ENCODE measurements at regions not wholly inside any gene's neighbourhood (a gene's known extent, or its start where the extent isn't known, plus 50 kb on each side); places are given as distances from the start of the nearest gene placed in this dataset.

DNA sequence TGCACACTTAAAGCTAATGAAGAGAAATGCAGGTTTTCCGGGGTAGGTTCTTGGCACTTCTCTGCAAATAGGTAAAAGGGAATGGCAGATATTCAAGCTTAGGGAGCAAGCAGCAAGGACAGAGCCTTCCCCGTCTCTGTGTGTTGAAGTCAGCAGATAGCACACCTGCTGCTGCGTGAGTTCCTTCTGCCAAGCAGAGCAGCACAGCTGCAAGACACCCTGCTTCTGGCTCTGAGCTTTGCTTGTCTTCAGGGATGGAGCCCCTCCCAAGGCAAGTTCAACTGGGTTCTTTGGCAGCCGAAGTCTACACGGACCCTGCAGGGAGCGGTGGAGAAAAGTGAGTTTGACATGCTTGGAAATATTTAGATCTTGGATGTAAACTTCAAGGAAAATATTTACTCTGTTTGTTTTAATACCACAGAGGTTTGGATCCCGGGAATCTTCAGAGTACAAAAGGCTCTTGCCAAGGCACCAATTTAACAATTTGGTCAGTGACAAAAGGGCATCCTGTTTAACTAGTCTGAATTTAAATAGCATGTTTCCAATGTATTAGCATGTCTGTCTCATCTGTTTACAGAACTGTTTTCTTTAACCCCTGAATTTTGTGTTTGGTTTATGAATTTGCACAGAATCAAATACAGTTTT lies 113.4 kb upstream of the KCNJ16 start:
- no peak for DNase-seq (ENCODE audit: low read depth)
- no peak overlapping the region for H3K4me3 ChIP-seq (replicated peaks; ENCODE audit: low read depth, low read length)
- TF ChIP-seq, protein P1, sequence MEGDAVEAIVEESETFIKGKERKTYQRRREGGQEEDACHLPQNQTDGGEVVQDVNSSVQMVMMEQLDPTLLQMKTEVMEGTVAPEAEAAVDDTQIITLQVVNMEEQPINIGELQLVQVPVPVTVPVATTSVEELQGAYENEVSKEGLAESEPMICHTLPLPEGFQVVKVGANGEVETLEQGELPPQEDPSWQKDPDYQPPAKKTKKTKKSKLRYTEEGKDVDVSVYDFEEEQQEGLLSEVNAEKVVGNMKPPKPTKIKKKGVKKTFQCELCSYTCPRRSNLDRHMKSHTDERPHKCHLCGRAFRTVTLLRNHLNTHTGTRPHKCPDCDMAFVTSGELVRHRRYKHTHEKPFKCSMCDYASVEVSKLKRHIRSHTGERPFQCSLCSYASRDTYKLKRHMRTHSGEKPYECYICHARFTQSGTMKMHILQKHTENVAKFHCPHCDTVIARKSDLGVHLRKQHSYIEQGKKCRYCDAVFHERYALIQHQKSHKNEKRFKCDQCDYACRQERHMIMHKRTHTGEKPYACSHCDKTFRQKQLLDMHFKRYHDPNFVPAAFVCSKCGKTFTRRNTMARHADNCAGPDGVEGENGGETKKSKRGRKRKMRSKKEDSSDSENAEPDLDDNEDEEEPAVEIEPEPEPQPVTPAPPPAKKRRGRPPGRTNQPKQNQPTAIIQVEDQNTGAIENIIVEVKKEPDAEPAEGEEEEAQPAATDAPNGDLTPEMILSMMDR (IDR thresholded peaks at IDR 0.05; ENCODE audit: low read length, missing control alignments), result no peak

DNA sequence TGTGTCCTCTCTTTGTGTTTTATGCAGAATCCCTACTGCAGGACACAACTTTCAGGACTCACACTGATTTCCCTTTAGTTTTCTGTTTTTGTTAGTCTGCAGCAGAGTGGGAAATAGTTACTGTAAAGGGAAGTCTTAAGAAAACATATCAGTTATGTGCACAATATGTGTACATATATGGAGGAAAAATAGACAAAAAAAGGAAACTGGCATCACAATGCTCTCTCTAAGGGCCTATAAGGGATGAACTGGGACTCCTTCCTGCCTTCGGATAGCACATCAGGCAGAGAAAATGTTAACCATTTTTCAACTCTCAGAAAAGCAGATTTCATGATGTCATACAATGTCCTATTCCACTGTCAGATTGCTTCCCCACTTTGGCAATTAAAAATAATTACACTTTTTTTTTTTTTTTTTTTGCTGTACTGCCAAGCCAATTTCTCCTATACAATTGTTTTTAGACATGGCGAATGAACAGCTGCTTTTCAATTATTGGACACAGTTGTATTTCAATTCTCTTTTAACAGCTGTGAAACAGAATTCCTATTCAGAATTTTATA lies 112.5 kb upstream of the KCNJ16 start:
- TF ChIP-seq, protein P1 (IDR thresholded peaks at IDR 0.05; ENCODE audit: low read length, missing control alignments), result no peak
- no peak overlapping the region for H3K4me3 ChIP-seq (replicated peaks; ENCODE audit: low read depth, low read length)
- no peak for DNase-seq (ENCODE audit: low read depth)

DNA sequence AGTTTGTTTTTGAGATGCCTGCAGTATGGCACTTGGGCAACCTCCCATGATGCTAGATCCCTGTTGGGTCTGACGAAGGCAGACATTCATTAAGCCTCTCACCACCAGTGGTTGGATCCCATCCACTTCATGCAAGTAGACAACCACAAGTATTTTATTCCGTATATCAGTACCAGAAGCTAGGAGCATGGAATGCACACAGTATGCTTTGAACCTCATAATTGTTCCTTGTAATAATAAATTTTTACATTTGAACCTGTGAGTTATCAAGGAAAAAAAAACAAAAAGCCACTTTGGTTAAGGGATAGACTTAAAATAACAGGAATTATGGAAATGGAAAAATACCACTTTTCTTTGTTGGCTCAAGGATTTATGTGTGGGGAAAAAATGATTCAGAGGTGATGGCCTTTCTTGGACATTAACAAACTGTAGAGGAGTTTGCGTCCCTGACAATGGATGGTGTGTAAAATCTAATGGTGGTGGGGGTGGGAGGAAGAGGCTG lies 107.1 kb upstream of the KCNJ16 start:
- no peak overlapping the region for H3K4me3 ChIP-seq (replicated peaks; ENCODE audit: low read depth, low read length)
- TF ChIP-seq, protein P1 (IDR thresholded peaks at IDR 0.05; ENCODE audit: low read length, missing control alignments), result no peak
- DNase-seq (ENCODE audit: low read depth), result peak; percentile 63

DNA sequence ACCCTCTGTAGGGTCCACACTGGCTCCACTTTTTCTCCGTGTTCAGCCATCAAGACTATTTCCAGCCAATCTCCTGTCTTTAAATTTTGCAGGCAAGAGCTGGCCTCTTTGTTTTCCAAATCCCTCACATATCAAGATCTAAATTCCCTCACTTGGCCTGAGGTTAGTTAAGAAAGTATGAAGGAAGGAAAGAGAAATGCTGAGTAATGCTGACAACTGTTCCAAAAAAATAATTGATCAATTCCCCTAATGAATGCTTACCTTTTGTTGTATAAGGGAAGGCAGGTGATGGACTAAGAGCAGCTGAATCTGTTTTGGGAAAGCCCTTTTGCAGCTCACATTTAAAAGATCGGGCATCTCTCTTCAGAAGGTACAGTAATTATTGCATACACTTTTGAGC lies 105.1 kb upstream of the KCNJ16 start:
- DNase-seq (ENCODE audit: low read depth), result no peak
- no peak overlapping the region for H3K4me3 ChIP-seq (replicated peaks; ENCODE audit: low read depth, low read length)
- TF ChIP-seq, protein P1 (IDR thresholded peaks at IDR 0.05; ENCODE audit: low read length, missing control alignments), result no peak

DNA sequence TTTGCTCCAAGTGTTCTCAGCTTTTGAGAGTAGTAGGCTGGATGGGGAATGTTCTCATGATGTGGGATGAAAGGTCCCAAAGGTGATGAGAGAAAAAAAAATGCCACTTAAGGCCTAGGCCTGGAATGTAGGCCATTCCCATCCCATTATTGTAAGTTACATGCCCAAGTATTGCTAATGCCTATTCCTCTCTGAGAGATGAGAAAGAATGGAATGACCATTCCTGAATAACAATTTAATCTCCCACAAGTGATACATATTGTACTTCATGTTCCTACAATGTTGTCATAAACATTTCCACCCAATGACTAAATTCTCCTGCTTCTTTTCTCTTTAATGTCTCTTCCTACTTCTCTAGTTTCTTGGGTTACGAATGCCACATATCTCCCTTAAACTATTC lies 102.8 kb upstream of the KCNJ16 start:
- peak; percentile 3 for DNase-seq (ENCODE audit: low read depth)
- no peak overlapping the region for H3K4me3 ChIP-seq (replicated peaks; ENCODE audit: low read depth, low read length)
- TF ChIP-seq, protein P1 (IDR thresholded peaks at IDR 0.05; ENCODE audit: low read length, missing control alignments), result no peak

DNA sequence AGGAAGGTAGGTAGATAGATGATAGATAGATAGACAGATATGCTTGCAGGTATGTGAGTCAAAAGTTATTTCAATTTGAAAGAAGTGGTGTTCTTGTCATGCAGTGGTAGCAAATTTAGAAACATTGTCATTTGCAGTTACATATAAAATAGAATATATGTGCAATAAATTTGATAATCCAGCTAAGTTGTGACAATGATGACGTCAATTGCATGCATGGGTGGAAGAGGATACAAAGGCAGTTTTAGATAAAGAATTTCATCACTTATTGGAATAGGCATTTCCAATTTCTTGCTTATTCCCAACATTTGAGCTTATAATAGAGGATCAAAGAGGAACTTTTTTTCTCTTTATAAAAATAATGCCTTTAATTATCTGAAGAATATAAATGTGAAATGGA lies 99.2 kb upstream of the KCNJ16 start:
- H3K4me3 ChIP-seq (replicated peaks; ENCODE audit: low read depth, low read length), result no peak overlapping the region
- DNase-seq (ENCODE audit: low read depth), result no peak
- TF ChIP-seq, protein P1 (IDR thresholded peaks at IDR 0.05; ENCODE audit: low read length, missing control alignments), result no peak

Data from fibroblast of pulmonary artery (primary cell).